Left ventricle myocardium inferior (tissue), 1 donor: ENCODE measurements at regions not wholly inside any gene's neighbourhood (a gene's known extent, or its start where the extent isn't known, plus 50 kb on each side); places are given as distances from the start of the nearest gene placed in this dataset.

Experiments used
- DNase-seq: peaks from one replicate; pipeline ENCODE4 v3.0.0-alpha.2; 2020
- H3K27ac ChIP-seq: fragments of 200-600 bp; replicated peaks from 2 replicates; pipeline ENCODE4 v1.8.0; 2021
- H3K27me3 ChIP-seq: fragments of 200-600 bp; 2 replicates; pipeline ENCODE4 v1.8.0; 2021; ENCODE audit warnings: low read depth
- H3K36me3 ChIP-seq: fragments of 200-600 bp; 2 replicates; pipeline ENCODE4 v1.8.0; 2021
- H3K4me1 ChIP-seq: fragments of 200-600 bp; 2 replicates; pipeline ENCODE4 v1.8.0; 2021
- H3K4me3 ChIP-seq: fragments of 200-600 bp; 2 replicates; pipeline ENCODE4 v1.8.0; 2021; ENCODE audit warnings: mild to moderate bottlenecking, moderate library complexity
- H3K9me3 ChIP-seq: fragments of 200-600 bp; replicated peaks from 2 replicates; pipeline ENCODE4 v1.8.0; 2021
- CTCF ChIP-seq: fragments of 200-600 bp; IDR thresholded peaks from 2 replicates; pipeline ENCODE4 v1.8.0; 2021; ENCODE audit warnings: antibody characterized with exemption, mild to moderate bottlenecking, borderline replicate concordance
- intact Hi-C: fragments of 100-400 bp; cut with micrococcal nuclease; formaldehyde crosslinking; loops from one replicate; pipeline ENCODE4 v1.11.0; 2022
- donor health status: DM: no; HTN: yes; CAD: no; lungs with severe emphysema.

- H3K36me3 ChIP-seq = no peaks in the 10 kb centered on the region
- intact Hi-C loops = no loop called here
- H3K4me3 ChIP-seq = no peak overlapping the region
- H3K4me1 ChIP-seq = no peaks in the 10 kb centered on the region
- H3K27ac ChIP-seq = no peak overlapping the region
- TF ChIP-seq CTCF = no peak
- H3K9me3 ChIP-seq = no peaks in the 10 kb centered on the region
- no peaks in the 10 kb centered on the region for H3K27me3 ChIP-seq
- no peak for DNase-seq
Measured at GRCh38 chr14:42532194-42532593, 925.5 kb downstream of the LRFN5 start.

- H3K27ac ChIP-seq = no peak overlapping the region
- no peaks in the 10 kb centered on the region for H3K36me3 ChIP-seq
- H3K27me3 ChIP-seq = no peaks in the 10 kb centered on the region
- no peak for TF ChIP-seq CTCF
- H3K4me3 ChIP-seq = no peak overlapping the region
- intact Hi-C loops = no loop called here
- no peak for DNase-seq
- H3K4me1 ChIP-seq = no peaks in the 10 kb centered on the region
- H3K9me3 ChIP-seq = no peaks in the 10 kb centered on the region
Measured at GRCh38 chr14:42527141-42527540, 920.5 kb downstream of the LRFN5 start.

DNA sequence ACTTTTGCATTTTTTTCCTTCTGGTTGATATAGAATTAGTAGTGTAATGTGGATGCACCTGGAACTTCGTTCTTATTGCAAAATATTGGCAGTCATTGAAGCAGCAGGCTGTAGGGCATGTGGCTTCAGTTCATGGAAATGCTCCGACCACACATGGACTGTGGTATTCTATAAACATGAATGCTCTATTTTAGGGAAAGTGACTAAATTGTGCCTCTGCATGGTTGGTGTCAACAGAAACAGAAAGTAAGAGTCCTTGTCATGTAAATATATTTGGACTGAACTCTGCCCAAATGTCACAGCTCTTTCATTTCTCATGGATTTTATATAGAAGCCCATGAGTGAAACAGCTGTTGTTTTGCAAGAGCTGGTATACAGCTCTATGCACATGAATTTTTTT is 917.0 kb downstream of the LRFN5 start:
- H3K27me3 ChIP-seq = no peaks in the 10 kb centered on the region
- no peaks in the 10 kb centered on the region for H3K4me1 ChIP-seq
- H3K27ac ChIP-seq = no peak overlapping the region
- no peak for DNase-seq
- intact Hi-C loops = no loop called here
- no peaks in the 10 kb centered on the region for H3K36me3 ChIP-seq
- H3K9me3 ChIP-seq = peaks cover 4% of the 10 kb centered on the region
- no peak for TF ChIP-seq CTCF
- no peak overlapping the region for H3K4me3 ChIP-seq

GRCh38 chr14:42517806-42518500 is 911.3 kb downstream of the LRFN5 start:
- Histone ChIP-seq H3K9me3 (peaks cover 7% of the 10 kb centered on the region), H3K27me3 (no peaks in the 10 kb centered on the region), H3K36me3 (no peaks in the 10 kb centered on the region), H3K27ac (no peak overlapping the region), H3K4me3 (no peak overlapping the region), H3K4me1 (no peaks in the 10 kb centered on the region)
- intact Hi-C loops = no loop called here
- no peak for TF ChIP-seq CTCF
- DNase-seq = no peak

- intact Hi-C loops = no loop called here
- H3K9me3 ChIP-seq = peaks cover 4% of the 10 kb centered on the region
- no peaks in the 10 kb centered on the region for H3K36me3 ChIP-seq
- no peak for DNase-seq
- no peaks in the 10 kb centered on the region for H3K27me3 ChIP-seq
- H3K27ac ChIP-seq = no peak overlapping the region
- no peaks in the 10 kb centered on the region for H3K4me1 ChIP-seq
- no peak overlapping the region for H3K4me3 ChIP-seq
- no peak for TF ChIP-seq CTCF
Measured at GRCh38 chr14:42513837-42514236, 907.2 kb downstream of the LRFN5 start.
